GM18909 (cell line): ENCODE measurements at regions not wholly inside any gene's neighbourhood (a gene's known extent, or its start where the extent isn't known, plus 50 kb on each side); places are given as distances from the start of the nearest gene placed in this dataset.

Source experiments
- ATAC-seq: cut with Tn5 transposase; IDR thresholded peaks from one replicate; pipeline ENCODE4 v1.9.1; 2021; ENCODE audit warnings: mild to moderate bottlenecking; ENCODE audit not compliant: unreplicated experiment, poor library complexity

DNA sequence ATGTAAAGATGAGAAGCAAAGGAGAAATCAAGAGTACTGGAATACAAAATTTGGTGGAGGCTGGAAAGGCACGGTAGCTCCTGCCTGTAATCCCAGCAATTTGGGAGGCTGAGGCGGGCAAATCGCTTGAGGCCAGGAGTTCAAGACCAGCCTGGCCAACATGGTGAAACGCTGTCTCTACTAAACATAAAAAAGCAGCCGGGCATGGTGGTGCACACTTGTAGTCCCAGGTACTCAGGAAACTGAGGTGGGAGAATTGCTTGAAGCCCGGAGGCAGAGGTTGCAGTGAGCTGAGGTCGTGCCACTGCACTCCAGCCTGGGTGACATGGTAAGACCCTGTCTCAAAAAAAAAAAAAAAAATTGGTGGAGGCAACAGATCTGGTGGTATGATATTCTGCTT, 1086.0 kb downstream of the NLGN4X start:
- no peak for ATAC-seq

DNA sequence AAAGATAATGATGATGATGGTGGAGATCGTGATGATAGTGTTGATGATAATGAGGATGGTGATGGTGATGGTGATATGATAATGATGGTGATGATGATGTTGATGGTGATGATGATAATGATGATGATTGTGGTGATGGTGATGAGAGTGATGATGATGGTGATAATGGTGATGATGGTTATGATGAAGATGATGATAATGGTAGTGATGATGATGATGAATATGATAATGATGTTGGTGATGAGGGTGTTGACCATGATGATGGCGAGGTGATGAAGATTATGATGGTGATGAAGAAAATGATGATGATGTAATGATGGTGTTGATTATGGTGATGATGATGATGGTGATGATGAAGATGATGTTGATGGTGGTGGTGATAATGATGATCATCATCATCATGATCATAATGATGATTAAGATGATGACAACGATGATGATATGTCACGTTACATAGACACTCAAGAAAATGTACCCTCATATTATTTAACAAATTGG, 1106.4 kb downstream of the NLGN4X start:
- ATAC-seq, result no peak

DNA sequence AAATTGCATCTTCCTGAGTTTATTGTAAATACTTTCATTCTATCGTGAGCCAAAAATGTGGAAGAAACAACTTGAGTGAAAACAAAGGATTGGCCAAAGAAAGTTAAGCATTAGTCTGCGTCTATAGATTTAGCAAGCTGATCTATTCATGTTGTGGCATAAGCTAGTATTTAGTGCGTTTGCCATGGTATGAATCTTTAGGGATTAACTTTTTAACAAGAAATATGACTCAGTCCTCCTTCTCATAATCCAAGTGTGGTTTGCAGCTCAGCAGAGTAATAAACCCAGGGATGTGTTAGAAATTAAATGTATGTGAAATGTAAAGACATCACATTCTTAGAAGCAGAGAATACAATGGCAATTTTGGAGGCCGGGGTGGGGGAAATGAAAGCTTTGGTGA, 1110.9 kb downstream of the NLGN4X start:
- ATAC-seq, result no peak

DNA sequence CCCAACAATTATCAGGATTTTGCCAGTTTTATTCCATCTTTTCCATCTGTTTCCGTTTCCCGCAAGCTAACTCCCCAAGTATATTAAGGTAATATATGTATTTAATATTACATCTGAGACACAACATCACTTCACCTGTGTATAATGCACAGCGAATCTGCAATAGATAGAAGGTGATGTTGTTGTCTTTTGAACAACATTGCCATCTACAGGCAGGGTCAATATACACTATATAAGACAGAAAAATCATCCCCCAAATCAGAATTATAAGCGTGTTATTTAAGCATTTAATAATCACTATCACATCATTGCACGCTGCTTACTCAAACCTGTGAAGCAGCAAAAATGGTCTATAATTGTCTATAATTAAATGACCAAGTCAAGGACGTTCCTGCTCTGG, 1115.5 kb downstream of the NLGN4X start:
- no peak for ATAC-seq

DNA sequence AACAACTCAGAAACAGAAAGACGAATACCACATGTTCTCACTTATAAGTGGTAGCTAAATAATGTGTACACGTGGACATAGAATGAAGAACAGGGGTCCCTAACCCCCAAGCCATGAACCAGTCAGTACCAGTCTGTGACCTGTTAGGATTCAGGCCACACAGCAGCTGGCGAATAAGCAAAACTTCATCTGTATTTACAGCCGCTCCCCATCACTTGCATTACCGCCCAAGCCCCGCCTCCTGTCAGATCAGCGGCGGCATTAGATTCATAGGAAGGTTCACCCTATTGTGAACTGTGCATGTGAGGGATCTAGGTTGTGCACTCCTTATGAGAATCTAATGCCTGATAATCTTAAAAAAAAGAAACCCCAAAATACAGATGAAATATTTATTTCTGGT, 1128.7 kb downstream of the NLGN4X start:
- no peak for ATAC-seq

DNA sequence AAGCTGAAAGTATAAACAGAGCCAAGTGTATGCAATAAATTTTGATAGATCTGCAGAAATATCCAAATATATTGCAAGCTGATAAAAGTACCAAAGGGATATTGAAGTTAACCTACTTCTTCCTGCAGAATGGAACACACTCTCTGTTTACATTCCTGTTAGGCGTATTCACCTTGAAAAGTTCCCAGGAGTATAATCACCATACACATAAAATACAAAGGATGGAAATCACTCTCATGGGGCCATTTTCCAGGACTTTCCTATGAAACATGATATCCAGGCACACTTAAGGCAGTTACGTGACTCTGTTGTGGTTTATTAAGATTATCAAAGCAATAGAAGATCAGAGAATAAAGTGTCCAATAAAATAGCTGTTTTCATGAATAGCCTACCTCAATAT, 1142.3 kb downstream of the NLGN4X start:
- ATAC-seq, result no peak

DNA sequence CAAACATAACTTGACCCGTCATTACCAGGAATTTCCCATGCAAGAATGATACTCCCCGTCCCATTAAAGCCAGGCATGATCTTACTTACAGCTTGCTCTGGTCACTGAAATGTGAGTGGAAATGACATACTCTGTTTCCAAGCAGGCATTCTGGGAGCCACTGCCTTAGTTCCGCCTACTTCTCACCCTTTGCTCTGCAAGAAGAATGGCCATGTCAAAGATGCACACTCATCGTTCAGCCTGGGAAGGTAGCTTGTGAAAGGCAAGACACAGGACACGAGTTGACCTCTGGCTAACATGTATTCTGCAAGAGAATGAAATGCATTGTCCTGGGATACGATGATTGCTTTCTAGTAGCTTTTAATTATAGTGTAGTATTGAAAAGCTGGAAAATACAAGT, 1144.4 kb downstream of the NLGN4X start:
- no peak for ATAC-seq

DNA sequence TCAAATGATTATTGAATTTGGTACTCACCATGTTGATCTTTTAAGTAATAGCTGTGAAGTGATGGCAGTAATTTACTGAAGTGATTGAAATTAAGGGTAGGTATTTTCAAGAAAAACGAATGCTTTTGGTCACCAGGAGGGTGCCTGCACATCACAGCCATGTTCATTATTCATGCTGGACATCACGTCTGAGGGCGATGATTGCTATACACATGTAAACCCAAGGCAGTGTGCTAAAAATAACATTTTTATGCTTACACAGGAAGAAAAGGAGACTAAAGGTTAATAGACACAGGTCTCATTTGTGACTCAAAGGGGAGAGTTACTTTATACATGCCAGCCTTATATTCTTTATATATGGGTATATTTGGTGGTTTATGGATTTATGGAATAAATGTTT, 1146.0 kb downstream of the NLGN4X start:
- ATAC-seq, result no peak

DNA sequence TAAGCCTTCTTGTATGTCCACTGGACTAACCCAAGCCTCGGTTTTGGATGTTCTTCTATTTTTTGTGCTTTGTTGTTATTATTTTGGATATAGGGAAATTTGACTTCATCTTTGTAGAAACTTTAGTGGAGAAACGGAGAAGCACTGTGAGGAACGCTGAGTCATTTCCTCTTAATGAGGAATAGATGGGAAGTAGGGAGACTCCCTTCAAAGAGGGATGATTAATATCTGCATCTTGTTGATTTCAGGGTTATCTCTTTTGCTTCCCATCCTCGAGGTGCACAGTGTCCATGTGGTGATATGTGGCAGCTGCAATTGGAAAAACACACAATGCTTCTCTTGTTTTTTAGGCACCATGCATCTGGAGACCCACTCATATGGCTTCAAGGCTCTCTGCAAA, 1147.9 kb downstream of the NLGN4X start:
- ATAC-seq, result no peak

DNA sequence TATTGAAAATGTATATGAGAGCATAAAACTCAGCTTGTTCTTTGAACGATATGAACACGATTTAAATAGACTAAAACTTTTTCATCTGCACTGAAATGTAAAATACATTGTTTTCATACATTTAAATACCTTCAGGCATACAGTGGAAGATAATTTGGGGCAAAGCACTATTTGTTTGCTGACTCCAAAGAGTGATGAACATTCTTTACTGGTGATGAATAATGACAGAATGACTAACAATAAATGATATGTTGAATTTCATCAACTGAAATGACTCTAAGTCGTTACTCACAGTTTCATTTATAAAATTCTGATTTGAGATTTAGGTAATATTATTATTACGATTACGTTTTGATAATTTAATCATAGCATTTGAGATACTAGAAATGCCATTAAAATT, 1160.1 kb downstream of the NLGN4X start:
- ATAC-seq, result no peak

DNA sequence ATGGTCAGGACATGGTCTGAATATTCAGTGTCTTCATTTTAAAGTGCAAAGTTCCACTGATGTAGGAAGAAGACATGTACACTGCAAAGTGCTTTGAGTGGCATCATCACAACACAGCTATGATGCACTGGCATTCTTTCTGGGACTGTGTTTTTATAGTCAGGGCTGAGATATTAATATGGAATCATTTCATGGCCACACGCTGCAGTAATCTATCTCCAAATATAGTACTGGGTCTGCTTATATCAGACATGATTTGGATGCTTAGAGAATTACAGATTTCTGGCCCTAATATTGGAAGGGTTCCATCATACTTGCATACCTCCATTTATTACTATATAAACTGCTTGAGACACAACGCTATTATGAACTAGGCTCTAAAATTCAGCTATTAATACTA, 1170.9 kb downstream of the NLGN4X start:
- ATAC-seq, result no peak

DNA sequence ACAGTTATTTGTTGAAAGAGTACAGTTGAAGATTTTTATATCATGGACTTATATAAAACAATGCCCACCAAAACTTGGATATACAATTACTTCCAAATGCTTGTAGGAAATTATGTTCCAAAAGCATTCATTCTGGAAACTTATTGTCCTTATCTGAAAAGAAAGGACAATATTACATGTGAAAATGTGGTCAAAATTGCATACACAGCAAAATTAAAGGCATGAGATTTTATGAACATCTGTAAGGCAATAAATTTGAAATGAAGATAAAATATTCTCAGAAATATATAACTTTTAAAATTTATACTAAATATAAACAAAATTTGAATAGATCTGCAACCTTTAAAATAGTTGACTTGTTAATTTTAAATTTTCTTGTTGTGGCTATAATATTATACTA, 1173.8 kb downstream of the NLGN4X start:
- ATAC-seq, result no peak

DNA sequence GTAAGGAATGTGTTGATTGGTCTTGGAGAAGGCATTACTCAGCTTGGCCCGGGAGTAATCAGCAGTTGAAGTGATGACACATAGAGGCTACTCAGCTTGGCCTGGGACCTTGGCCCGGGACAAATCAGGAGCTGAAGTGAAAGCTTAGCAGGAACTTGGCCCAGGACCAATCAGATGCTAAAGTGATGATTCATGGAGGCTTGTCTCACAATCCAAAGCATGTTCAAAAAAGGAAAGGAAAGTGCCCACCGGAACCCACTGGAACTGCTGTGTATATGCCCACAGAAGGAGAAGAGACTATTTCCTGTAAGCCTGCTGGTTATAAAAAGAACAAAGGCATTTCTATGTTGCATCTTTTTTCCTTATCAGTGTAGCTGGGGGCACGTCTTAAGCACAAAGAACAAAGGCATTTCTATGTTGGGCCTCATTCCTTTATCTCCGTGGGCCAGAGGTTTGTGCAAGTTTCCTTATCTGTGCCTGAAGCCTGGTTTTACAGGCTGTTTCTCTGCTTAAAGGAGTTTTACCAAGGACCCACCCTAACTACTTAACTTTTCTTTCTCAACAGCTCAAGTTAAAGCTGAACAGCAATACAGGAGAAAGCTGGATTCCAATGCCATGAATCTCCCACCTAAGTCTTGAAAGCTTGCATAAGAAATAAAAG, 1176.7 kb downstream of the NLGN4X start:
- ATAC-seq, result no peak

DNA sequence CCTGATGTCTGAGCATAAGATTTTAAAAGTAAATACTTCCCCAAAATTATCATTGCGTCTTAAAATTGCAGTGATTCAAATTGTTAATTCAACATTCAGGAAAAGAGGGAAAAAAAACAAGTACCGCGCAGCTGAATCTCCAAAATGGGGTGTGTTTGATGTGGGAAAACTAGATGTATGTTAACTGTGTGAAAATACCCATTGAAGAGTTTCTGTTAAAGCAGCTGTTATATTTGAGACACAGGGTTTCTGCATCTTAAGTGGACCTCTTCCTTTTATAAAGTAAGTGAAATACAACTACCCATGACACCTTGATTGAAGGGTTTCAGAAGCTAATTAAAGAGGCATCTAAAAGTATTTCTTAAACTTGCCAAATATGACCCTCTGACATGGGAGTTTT, 1186.1 kb downstream of the NLGN4X start:
- ATAC-seq, result no peak

DNA sequence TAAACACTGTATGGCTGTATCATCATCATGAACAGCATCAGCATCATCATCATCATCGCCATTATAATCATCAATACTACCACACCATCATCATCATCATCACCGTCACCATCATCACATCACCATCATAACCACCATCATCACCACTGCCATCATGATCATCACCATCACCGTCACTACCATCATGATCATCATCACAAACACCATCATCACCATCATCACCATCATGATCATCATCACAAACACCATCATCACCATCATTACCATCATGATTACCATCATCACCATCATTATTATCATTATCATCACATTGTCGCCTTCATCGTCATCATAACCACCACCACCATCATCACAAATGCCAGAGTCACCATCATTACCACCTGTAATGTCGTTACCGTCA, 1196.9 kb downstream of the NLGN4X start:
- ATAC-seq, result no peak

DNA sequence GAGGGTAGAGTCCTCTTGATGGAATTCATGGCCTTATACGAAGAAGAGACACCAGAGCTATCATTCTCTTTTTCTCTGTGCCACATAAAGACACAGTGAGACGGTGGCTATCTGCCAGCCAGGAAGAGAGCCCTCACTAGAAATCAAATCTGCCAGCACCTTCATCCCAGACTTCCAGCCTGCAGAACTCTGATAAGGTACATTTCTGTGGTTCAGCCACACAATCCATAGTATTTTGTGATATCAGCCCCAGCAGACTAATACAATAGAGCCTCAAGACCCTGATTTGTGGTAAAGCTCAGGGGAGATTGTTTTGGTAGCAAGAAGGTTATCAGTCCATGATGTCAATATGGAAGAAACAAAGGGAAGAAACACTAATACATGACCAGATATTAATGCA, 1213.2 kb downstream of the NLGN4X start:
- no peak for ATAC-seq

DNA sequence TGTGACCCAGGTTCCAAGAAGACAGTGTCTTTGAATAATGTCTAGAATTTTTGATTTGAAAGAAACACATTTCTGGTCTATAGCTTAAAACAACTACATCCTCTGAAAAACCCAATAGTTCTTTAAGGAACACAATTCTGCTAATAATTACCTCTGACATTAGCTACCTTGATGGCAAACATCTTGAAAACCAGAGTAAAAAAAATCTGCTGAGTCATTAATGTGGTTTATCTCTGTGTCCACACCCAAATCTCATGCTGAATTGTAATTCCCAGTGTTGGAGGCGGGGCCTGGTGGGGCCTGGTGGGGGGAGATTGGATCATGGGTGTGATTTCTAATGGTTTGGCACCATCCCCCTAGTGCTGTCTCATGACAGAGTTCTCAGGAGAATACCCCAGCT, 1233.8 kb downstream of the NLGN4X start:
- ATAC-seq, result no peak

DNA sequence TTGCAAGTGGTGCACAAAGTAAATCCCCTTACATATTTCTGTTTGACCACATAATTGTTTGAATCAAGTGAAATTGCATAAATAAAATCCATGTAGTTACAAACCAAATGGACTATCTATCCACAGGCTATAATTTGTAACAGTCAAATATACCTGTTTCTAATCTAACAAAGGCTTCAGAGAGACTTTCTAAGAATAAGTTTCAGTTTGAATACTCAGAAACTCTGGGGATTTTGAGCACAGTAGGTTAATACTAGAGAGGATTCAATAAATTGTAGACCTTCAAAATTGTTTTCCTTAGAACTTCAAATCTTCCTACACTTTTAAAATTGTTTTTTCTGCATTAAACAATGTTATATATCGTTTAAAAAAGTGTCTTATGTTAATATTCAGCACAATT, 1250.1 kb downstream of the NLGN4X start:
- no peak for ATAC-seq

DNA sequence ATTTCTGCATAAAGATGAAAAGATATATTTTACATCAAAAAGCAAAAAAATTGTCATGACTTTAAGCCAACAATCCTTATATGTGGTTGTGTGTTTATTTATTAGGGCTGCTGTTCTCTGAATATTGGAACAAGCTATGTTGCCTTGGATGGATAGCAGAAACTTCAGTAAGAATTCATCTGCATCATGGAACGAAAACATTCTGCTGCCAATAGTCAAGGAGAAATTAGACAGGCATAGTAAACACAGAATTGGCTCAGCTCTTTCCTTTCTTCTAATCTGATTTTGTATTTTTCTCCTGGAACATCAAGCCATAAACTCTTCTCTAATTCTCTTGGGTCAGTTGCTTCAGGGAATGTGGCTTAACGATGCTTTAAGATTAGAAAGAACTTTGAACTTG, 1257.0 kb downstream of the NLGN4X start:
- ATAC-seq, result no peak

DNA sequence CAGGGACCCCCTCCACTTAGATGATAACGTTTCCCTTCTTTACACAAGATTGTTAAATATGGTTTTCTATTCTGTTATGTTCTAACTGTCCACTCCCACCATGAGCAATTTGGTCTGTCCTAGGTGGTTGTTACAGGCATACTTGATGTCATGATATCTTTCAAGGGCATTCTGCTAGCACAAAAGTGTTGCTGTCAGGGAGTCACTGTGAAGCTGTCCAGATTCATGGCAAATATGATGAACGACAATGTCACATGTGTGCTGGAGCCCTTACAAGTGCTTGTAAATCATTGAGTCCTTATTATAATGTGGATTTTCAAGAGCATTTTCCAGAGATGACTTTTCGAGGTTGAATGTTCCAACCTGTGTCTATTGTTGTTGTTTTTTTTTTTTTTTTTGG, 1250.7 kb upstream of the PRKX start:
- no peak for ATAC-seq

DNA sequence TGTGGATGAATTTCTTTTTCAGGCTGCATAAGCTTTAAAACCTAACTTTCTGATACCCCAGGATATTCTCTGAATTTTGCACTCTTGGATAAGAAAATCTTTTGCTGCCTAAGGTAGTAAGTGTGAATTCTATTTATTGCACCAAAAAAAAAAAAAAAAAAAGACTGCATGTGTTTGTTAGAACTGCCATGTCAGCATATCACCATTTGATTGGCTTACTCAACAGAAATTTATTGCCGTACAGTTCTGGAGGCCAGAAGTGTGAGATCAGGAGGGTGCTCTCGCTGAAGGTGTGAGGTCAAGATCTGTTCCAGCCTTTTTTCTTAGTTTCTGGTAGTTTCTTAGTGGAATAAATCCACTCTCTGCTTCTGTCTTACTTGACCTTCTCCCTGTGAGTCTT, 1250.0 kb upstream of the PRKX start:
- ATAC-seq, result no peak

DNA sequence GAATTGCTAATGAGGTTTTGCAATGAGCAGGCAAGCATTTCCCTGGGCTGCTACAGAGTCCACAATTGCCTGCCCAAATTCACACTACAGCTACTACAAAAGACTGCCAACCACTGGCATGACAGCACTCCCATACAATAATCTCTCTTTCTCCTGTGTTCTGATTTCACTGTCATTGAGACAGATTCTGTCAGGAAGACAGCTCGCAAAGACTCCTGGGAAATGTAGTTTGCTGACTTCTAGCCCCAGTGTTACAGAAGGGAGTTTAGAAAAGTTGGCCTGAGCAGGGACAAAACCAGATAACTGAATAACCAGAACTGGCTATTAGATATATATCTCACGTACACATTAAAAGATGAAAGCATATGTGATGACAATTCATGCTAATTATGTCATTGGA, 1231.3 kb upstream of the PRKX start:
- ATAC-seq, result no peak

DNA sequence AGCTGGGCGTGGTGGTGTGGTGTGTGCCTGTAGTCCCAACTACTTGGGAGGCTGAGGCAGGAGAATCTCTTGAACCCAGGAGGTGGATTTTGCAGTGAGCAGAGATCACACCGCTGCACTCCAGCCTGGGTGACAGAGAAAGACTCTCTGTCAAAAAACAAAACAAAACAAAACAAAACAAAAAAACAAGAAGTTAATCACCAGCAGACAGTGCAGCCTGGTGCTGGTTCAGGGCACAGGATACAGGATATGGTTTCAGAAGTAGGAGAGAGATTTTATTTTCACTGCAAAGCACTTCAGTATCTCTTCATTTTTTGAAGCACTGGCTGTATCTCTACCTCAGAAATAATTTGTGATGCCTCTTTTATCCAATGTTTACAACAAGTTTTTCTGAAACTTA, 1222.9 kb upstream of the PRKX start:
- peak; percentile 21 for ATAC-seq
